WERI-Rb-1 (cell line): ENCODE measurements at regions not wholly inside any gene's neighbourhood (a gene's known extent, or its start where the extent isn't known, plus 50 kb on each side); places are given as distances from the start of the nearest gene placed in this dataset.
"Not testable (repeated sequence)": the region's sequence is repeated elsewhere in the genome, so short reads cannot be mapped to it uniquely, and the experiment has no call there.

ENCODE experiments used
- DNase-seq: peaks from one replicate; pipeline ENCODE4 v3.0.0-alpha.2; 2020
- H3K27ac ChIP-seq: fragments of 250-450 bp; sonication (Bioruptor Pico); 2 replicates; pipeline ENCODE4 v1.5.1; 2020; ENCODE audit warnings: mild to moderate bottlenecking, moderate library complexity
- H3K27me3 ChIP-seq: fragments of 250-450 bp; sonication (Bioruptor Pico); 2 replicates; pipeline ENCODE4 v1.5.1; 2021; ENCODE audit warnings: mild to moderate bottlenecking, low read depth, moderate library complexity; ENCODE audit not compliant: insufficient read depth, severe bottlenecking
- H3K36me3 ChIP-seq: fragments of 250-450 bp; sonication (Bioruptor Pico); 2 replicates; pipeline ENCODE4 v1.5.1; 2020; ENCODE audit warnings: mild to moderate bottlenecking, moderate library complexity
- H3K4me3 ChIP-seq: 2 replicates; pipeline ENCODE4 v1.5.1; 2011; ENCODE audit warnings: low read depth, mild to moderate bottlenecking, control low read depth, low read length
- H3K9me3 ChIP-seq: fragments of 250-450 bp; sonication (Bioruptor Pico); 2 replicates; pipeline ENCODE4 v1.5.1; 2021; ENCODE audit warnings: mild to moderate bottlenecking, moderate library complexity; ENCODE audit not compliant: severe bottlenecking
- CTCF ChIP-seq: IDR thresholded peaks from 2 replicates; pipeline ENCODE4 v1.5.1; 2011; ENCODE audit warnings: low read depth, mild to moderate bottlenecking, control low read depth, inconsistent platforms, low read length

- not testable (repeated sequence) for H3K27me3 ChIP-seq, H3K4me3 ChIP-seq, H3K36me3 ChIP-seq, H3K27ac ChIP-seq, H3K9me3 ChIP-seq
- DNase-seq = peak; percentile 58
- TF ChIP-seq CTCF = peak; percentile 49
These were observed 86.1 kb upstream of the IKBKE start for GRCh38 chr1:206384029-206384807.

- not testable (repeated sequence) for H3K4me3 ChIP-seq, DNase-seq, H3K27ac ChIP-seq, H3K9me3 ChIP-seq, H3K27me3 ChIP-seq, H3K36me3 ChIP-seq
These were observed 85.4 kb upstream of the IKBKE start for GRCh38 chr1:206384891-206385290.

GRCh38 chr1:206387631-206388030 lies 82.6 kb upstream of the IKBKE start:
- not testable (repeated sequence) for H3K27ac ChIP-seq, H3K36me3 ChIP-seq, H3K4me3 ChIP-seq, H3K27me3 ChIP-seq, DNase-seq, H3K9me3 ChIP-seq

GRCh38 chr1:206391903-206392302 lies 78.4 kb upstream of the IKBKE start:
- DNase-seq, H3K4me3 ChIP-seq, H3K27me3 ChIP-seq, H3K27ac ChIP-seq, H3K36me3 ChIP-seq, H3K9me3 ChIP-seq: not testable (repeated sequence)

GRCh38 chr1:206397501-206397900 lies 72.8 kb upstream of the IKBKE start:
- H3K27ac ChIP-seq, H3K4me3 ChIP-seq, H3K27me3 ChIP-seq, H3K36me3 ChIP-seq, DNase-seq, H3K9me3 ChIP-seq: not testable (repeated sequence)

- not testable (repeated sequence) for H3K4me3 ChIP-seq, H3K9me3 ChIP-seq, H3K36me3 ChIP-seq, DNase-seq, H3K27ac ChIP-seq, H3K27me3 ChIP-seq
These were observed 72.0 kb upstream of the IKBKE start for GRCh38 chr1:206398261-206398660.

- H3K27me3 ChIP-seq, H3K36me3 ChIP-seq, DNase-seq, H3K9me3 ChIP-seq, H3K27ac ChIP-seq, H3K4me3 ChIP-seq: not testable (repeated sequence)
These were observed 66.5 kb upstream of the IKBKE start for GRCh38 chr1:206403612-206404307.

GRCh38 chr1:206404309-206405027 lies 65.8 kb upstream of the IKBKE start:
- H3K27me3 ChIP-seq, H3K9me3 ChIP-seq, DNase-seq, H3K27ac ChIP-seq, H3K36me3 ChIP-seq, H3K4me3 ChIP-seq: not testable (repeated sequence)

GRCh38 chr1:206405282-206405681 lies 65.0 kb upstream of the IKBKE start:
- H3K27ac ChIP-seq, H3K9me3 ChIP-seq, H3K36me3 ChIP-seq, H3K4me3 ChIP-seq, H3K27me3 ChIP-seq, DNase-seq: not testable (repeated sequence)

GRCh38 chr1:206408371-206409288 lies 61.6 kb upstream of the IKBKE start:
- H3K27ac ChIP-seq, DNase-seq, H3K9me3 ChIP-seq, H3K27me3 ChIP-seq, H3K4me3 ChIP-seq, H3K36me3 ChIP-seq: not testable (repeated sequence)
